GM18909 (cell line): ENCODE measurements at regions not wholly inside any gene's neighbourhood (a gene's known extent, or its start where the extent isn't known, plus 50 kb on each side); places are given as distances from the start of the nearest gene placed in this dataset.

ENCODE experiments used
- ATAC-seq: cut with Tn5 transposase; IDR thresholded peaks from one replicate; pipeline ENCODE4 v1.9.1; 2021; ENCODE audit warnings: mild to moderate bottlenecking; ENCODE audit not compliant: unreplicated experiment, poor library complexity

- ATAC-seq: no peak
Observed at GRCh38 chr2:104375206-104375605, 478.7 kb upstream of the POU3F3 start.

- peak; percentile 80 for ATAC-seq
Observed at GRCh38 chr2:104378853-104379374, 475.0 kb upstream of the POU3F3 start.

- no peak for ATAC-seq
Observed at GRCh38 chr2:104384961-104385360, 469.0 kb upstream of the POU3F3 start.

GRCh38 chr2:104385743-104386142 is 468.2 kb upstream of the POU3F3 start:
- ATAC-seq: no peak

GRCh38 chr2:104388296-104388695 is 465.6 kb upstream of the POU3F3 start:
- ATAC-seq: no peak

GRCh38 chr2:104402825-104403224 is 451.1 kb upstream of the POU3F3 start:
- ATAC-seq: no peak

- ATAC-seq: no peak
Observed at GRCh38 chr2:104404526-104404925, 449.4 kb upstream of the POU3F3 start.

GRCh38 chr2:104405623-104406022 is 448.3 kb upstream of the POU3F3 start:
- no peak for ATAC-seq

GRCh38 chr2:104406261-104406726 is 447.6 kb upstream of the POU3F3 start:
- ATAC-seq: no peak

GRCh38 chr2:104407641-104408040 is 446.3 kb upstream of the POU3F3 start:
- no peak for ATAC-seq

- no peak for ATAC-seq
Observed at GRCh38 chr2:104408266-104408665, 445.6 kb upstream of the POU3F3 start.

- ATAC-seq: no peak
Observed at GRCh38 chr2:104410136-104410535, 443.8 kb upstream of the POU3F3 start.

GRCh38 chr2:104412384-104412783 is 441.5 kb upstream of the POU3F3 start:
- peak; percentile 71 for ATAC-seq

- ATAC-seq: no peak
Observed at GRCh38 chr2:104413890-104414289, 440.0 kb upstream of the POU3F3 start.

GRCh38 chr2:104415284-104415683 is 438.6 kb upstream of the POU3F3 start:
- no peak for ATAC-seq

- no peak for ATAC-seq
Observed at GRCh38 chr2:104416339-104417000, 437.4 kb upstream of the POU3F3 start.

GRCh38 chr2:104420420-104420819 is 433.5 kb upstream of the POU3F3 start:
- no peak for ATAC-seq

- no peak for ATAC-seq
Observed at GRCh38 chr2:104420953-104421352, 433.0 kb upstream of the POU3F3 start.

- no peak for ATAC-seq
Observed at GRCh38 chr2:104425850-104426595, 427.9 kb upstream of the POU3F3 start.

- ATAC-seq: no peak
Observed at GRCh38 chr2:104428155-104428554, 425.8 kb upstream of the POU3F3 start.

GRCh38 chr2:104429639-104430358 is 424.1 kb upstream of the POU3F3 start:
- ATAC-seq: no peak
